B cell (primary cell): ENCODE measurements at regions not wholly inside any gene's neighbourhood (a gene's known extent, or its start where the extent isn't known, plus 50 kb on each side); places are given as distances from the start of the nearest gene placed in this dataset.

ENCODE experiments used
- ATAC-seq: fragments of 200-7000 bp; cut with Tn5 transposase; one replicate; pipeline ENCODE4 v1.10.0; 2021; ENCODE audit warnings: low read depth, mild to moderate bottlenecking, moderate number of reproducible peaks, moderate library complexity
- CTCF ChIA-PET: fragments of 350-600 bp; sonication (Branson Sonifier 250); formaldehyde crosslinking; loops from one replicate; lab custom pipeline; 2021; ENCODE audit warnings: antibody characterized with exemption, inconsistent platforms; lab: Charles Lee
- POLR2A ChIA-PET: fragments of 350-600 bp; sonication (Branson Sonifier 250); formaldehyde crosslinking; loops from one replicate; lab custom pipeline; 2021; ENCODE audit warnings: antibody characterized with exemption; lab: Charles Lee
- DNase-seq: peaks from one replicate; pipeline ENCODE4 v3.0.0; 2013
- H2AFZ ChIP-seq: 2 replicates; pipeline ENCODE4 v1.6.1; 2012; ENCODE audit warnings: mild to moderate bottlenecking, low read depth, low read length; ENCODE audit not compliant: insufficient read depth, poor library complexity, severe bottlenecking
- H3K27ac ChIP-seq, 2 donors: 1 replicate in 1 of 2; 2 replicates in 1 of 2; pipeline ENCODE4 v1.5.1; 2012 to 2013; ENCODE audit warnings: low read length in 2 of 2, mild to moderate bottlenecking in 2 of 2, moderate library complexity in 1 of 2
- H3K27me3 ChIP-seq, 4 experiments: fragments of 200-600 bp in 1 of 4; sonication (generic) in 1 of 4; replicated peaks in 1 of 4; 1 replicate in 2 of 4; 2 replicates in 2 of 4; pipeline versions ENCODE4 v1.6.1 to v1.7.0; 2013 to 2016; ENCODE audit warnings: low read length in 3 of 4, mild to moderate bottlenecking in 2 of 4, mixed read lengths in 1 of 4, moderate library complexity in 1 of 4; ENCODE audit not compliant: insufficient read depth in 4 of 4, control insufficient read depth in 3 of 4; ENCODE audit errors: control extremely low read depth in 1 of 4
- H3K36me3 ChIP-seq, 2 experiments: replicated peaks in 1 of 2; 1 replicate in 1 of 2; 2 replicates in 1 of 2; pipeline versions ENCODE4 v1.6.1 to v1.7.1; 2013; ENCODE audit warnings: low read length in 1 of 2; ENCODE audit not compliant: insufficient read depth in 2 of 2, control insufficient read depth in 1 of 2; ENCODE audit errors: control extremely low read depth in 1 of 2, extremely low read depth in 1 of 2
- H3K4me1 ChIP-seq, 2 donors: fragments of 200-600 bp in 1 of 2; sonication (generic) in 1 of 2; 1 replicate in 1 of 2; 2 replicates in 1 of 2; pipeline versions ENCODE4 v1.5.1 to v1.6.1; 2013 to 2017; ENCODE audit warnings: low read length in 2 of 2; ENCODE audit not compliant: control insufficient read depth in 2 of 2, insufficient read depth in 2 of 2
- H3K4me2 ChIP-seq: replicated peaks from 2 replicates; pipeline ENCODE3; 2012; ENCODE audit warnings: mild to moderate bottlenecking, low read depth, low read length; ENCODE audit not compliant: poor library complexity, severe bottlenecking
- H3K4me3 ChIP-seq, 5 experiments: fragments of 200-600 bp in 1 of 5; sonication (generic) in 1 of 5; 1 replicate in 3 of 5; 2 replicates in 2 of 5; pipeline versions ENCODE4 v1.5.1 to v1.7.0; 2011 to 2016; ENCODE audit warnings: low read length in 4 of 5, mild to moderate bottlenecking in 4 of 5, low read depth in 2 of 5, control low read depth in 1 of 5, moderate library complexity in 1 of 5; ENCODE audit not compliant: insufficient read depth in 1 of 5; ENCODE audit errors: control extremely low read depth in 1 of 5, extremely low read depth in 1 of 5
- H3K79me2 ChIP-seq: fragments of 200-600 bp; sonication (generic); one replicate; pipeline ENCODE4 v1.6.0; 2016; ENCODE audit warnings: low read length; ENCODE audit not compliant: control insufficient read depth, insufficient read depth
- H3K9ac ChIP-seq: fragments of 200-600 bp; sonication (generic); 2 replicates; pipeline ENCODE4 v1.6.1; 2017; ENCODE audit warnings: mild to moderate bottlenecking, low read length, moderate library complexity
- H3K9me3 ChIP-seq, 3 donors: one replicate each; pipeline versions ENCODE4 v1.6.1 to v1.7.1; 2013; ENCODE audit warnings: low read length in 2 of 3; ENCODE audit not compliant: control insufficient read depth in 2 of 3, insufficient read depth in 1 of 3; ENCODE audit errors: control extremely low read depth in 1 of 3
- H4K20me1 ChIP-seq: 2 replicates; pipeline ENCODE4 v1.6.0; 2012; ENCODE audit warnings: mild to moderate bottlenecking, low read length; ENCODE audit not compliant: insufficient read depth, control insufficient read depth, poor library complexity, severe bottlenecking
- H3K27ac Mint-ChIP-seq: one replicate; pipeline ENCODE4 v1.8.0; 2021; ENCODE audit warnings: mixed read lengths
- H3K27me3 Mint-ChIP-seq: one replicate; pipeline ENCODE4 v1.8.0; 2021; ENCODE audit warnings: mixed read lengths
- H3K4me1 Mint-ChIP-seq: one replicate; pipeline ENCODE4 v1.8.0; 2021; ENCODE audit warnings: mixed read lengths
- H3K4me3 Mint-ChIP-seq: one replicate; pipeline ENCODE4 v1.8.0; 2021; ENCODE audit warnings: mixed read lengths
- H3K9me3 Mint-ChIP-seq: one replicate; pipeline ENCODE4 v1.8.0; 2022; ENCODE audit warnings: mixed read lengths; ENCODE audit not compliant: insufficient read depth
- EZH2 ChIP-seq: IDR thresholded peaks from 2 replicates; pipeline ENCODE4 v1.6.1; 2012; ENCODE audit warnings: borderline replicate concordance, low read depth, mild to moderate bottlenecking, moderate library complexity, low read length; ENCODE audit not compliant: insufficient read depth, poor library complexity, severe bottlenecking
- WGBS: methylation state at CpG from one replicate; pipeline ENCODE4 v1.1.5; 2013; ENCODE audit warnings: missing lambda C conversion rate; ENCODE audit not compliant: insufficient coverage; 5-methylcytosine and 5-hydroxymethylcytosine counted together
- intact Hi-C: fragments of 100-400 bp; cut with micrococcal nuclease; formaldehyde crosslinking; loops from one replicate; pipeline ENCODE4 v1.10.0; 2022
- TF ChIP-seq, protein P1 (sequence below): fragments of 200-600 bp; IDR thresholded peaks from one replicate; pipeline ENCODE4 v1.8.0; 2022; ENCODE audit warnings: antibody characterized with exemption, mild to moderate bottlenecking

DNA sequence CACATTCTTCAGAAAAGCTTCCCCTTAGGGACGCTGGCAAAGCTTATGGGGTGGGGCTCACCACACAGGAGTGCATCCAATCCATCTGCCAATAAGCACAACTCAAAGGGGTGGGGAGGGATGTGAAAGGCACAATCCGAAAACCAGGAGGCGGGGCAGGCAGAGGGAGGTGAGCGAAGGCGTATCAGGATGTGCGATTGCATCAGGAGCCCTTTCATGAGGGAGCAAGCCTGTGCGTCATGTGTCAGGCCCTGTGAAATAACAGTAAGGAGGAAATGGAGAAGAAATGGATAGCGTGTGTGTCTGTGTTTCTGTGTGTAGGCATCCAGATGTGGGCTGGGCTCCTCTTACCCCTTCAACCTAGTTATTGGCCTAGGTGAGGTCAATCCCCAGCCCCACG is 382.4 kb upstream of the CDH4 start:
- Histone ChIP-seq H4K20me1 (no peaks in the 10 kb centered on the region), H3K4me1 (no peaks in the 10 kb centered on the region), H3K9me3 (peaks cover 0 to 14% (median 0%) of the 10 kb centered on the region in 3 donors), H3K27ac (no peak overlapping the region), H3K36me3 (no peaks in the 10 kb centered on the region), H2AFZ (no peak overlapping the region), H3K4me2 (no peak overlapping the region), H3K4me3 (no peak overlapping the region), H3K27me3 (no peaks in the 10 kb centered on the region), H3K9ac (no peak overlapping the region), H3K79me2 (no peaks in the 10 kb centered on the region)
- ChIA-PET CTCF (no interaction called here), POLR2A (no interaction called here)
- 94% methylated on average over 6 of the region's 9 CpGs for WGBS
- no peak overlapping the region for H3K27ac Mint-ChIP-seq
- no peak for DNase-seq
- TF ChIP-seq EZH2, result no peak
- TF ChIP-seq, protein P1, sequence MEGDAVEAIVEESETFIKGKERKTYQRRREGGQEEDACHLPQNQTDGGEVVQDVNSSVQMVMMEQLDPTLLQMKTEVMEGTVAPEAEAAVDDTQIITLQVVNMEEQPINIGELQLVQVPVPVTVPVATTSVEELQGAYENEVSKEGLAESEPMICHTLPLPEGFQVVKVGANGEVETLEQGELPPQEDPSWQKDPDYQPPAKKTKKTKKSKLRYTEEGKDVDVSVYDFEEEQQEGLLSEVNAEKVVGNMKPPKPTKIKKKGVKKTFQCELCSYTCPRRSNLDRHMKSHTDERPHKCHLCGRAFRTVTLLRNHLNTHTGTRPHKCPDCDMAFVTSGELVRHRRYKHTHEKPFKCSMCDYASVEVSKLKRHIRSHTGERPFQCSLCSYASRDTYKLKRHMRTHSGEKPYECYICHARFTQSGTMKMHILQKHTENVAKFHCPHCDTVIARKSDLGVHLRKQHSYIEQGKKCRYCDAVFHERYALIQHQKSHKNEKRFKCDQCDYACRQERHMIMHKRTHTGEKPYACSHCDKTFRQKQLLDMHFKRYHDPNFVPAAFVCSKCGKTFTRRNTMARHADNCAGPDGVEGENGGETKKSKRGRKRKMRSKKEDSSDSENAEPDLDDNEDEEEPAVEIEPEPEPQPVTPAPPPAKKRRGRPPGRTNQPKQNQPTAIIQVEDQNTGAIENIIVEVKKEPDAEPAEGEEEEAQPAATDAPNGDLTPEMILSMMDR, result no peak
- intact Hi-C loops, result no loop called here
- no peak overlapping the region for H3K4me3 Mint-ChIP-seq
- H3K4me1 Mint-ChIP-seq, result no peaks in the 10 kb centered on the region
- H3K9me3 Mint-ChIP-seq, result no peaks in the 10 kb centered on the region
- ATAC-seq, result no peak
- no peaks in the 10 kb centered on the region for H3K27me3 Mint-ChIP-seq

DNA sequence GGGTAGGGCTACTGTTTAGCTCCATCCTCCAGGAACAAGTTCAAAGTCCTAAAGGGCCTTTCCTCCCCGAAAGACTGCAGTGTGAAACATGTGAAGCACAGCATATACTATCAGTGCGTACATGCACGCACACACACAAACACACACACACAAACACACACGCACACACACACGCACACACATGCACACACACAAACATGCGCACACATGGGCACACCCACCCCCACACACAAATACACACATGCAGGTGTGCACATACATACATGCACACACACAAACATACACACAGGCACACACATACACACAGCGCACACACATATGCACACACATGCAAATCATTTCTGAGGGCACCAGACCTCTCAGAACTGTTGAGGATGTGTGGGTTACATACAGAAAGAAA is 382.0 kb upstream of the CDH4 start:
- no peak overlapping the region for H3K27ac Mint-ChIP-seq
- H3K27me3 Mint-ChIP-seq, result no peaks in the 10 kb centered on the region
- Histone ChIP-seq H4K20me1 (no peaks in the 10 kb centered on the region), H3K9ac (no peak overlapping the region), H3K27me3 (no peaks in the 10 kb centered on the region), H3K4me1 (no peaks in the 10 kb centered on the region), H3K4me2 (no peak overlapping the region), H2AFZ (no peak overlapping the region), H3K4me3 (no peak overlapping the region), H3K9me3 (peaks cover 0 to 14% (median 0%) of the 10 kb centered on the region in 3 donors), H3K27ac (no peak overlapping the region), H3K36me3 (no peaks in the 10 kb centered on the region), H3K79me2 (no peaks in the 10 kb centered on the region)
- DNase-seq, result no peak
- POLR2A ChIA-PET, result no interaction called here
- CTCF ChIA-PET, result no interaction called here
- H3K4me1 Mint-ChIP-seq, result no peaks in the 10 kb centered on the region
- WGBS, result 96% methylated on average over 6 of the region's 7 CpGs
- no peak for ATAC-seq
- no peaks in the 10 kb centered on the region for H3K9me3 Mint-ChIP-seq
- TF ChIP-seq, protein P1, result no peak
- no peak overlapping the region for H3K4me3 Mint-ChIP-seq
- intact Hi-C loops, result no loop called here
